HT-29 (cell line): ENCODE measurements at regions not wholly inside any gene's neighbourhood (a gene's known extent, or its start where the extent isn't known, plus 50 kb on each side); places are given as distances from the start of the nearest gene placed in this dataset.
A peak's percentile ranks its signal among the peaks of the same experiment; 100 is the strongest.

Source experiments
- DNase-seq: peaks from one replicate; pipeline ENCODE4 v3.0.0-alpha.2; 2015; ENCODE audit warnings: low spot score

DNA sequence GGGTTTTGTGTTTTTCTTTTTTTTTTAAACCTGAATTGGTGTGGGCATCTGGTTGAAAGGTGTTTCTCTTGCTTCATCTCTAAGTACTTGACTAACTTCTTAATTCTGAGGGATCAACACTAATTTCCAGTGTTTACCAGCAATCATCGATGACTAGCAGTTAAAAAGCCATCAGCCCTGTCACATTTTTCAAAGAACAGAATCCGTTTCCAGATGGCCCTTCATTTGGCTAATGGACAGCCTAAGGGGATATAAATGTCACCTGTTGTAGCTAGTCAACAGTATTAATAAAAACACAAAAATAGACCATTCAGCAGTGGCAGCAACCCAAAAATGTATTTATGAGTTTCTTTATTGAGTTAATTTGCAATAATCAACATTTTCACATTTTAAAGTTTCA is 1076.5 kb downstream of the MAT2B start:
- no peak for DNase-seq

DNA sequence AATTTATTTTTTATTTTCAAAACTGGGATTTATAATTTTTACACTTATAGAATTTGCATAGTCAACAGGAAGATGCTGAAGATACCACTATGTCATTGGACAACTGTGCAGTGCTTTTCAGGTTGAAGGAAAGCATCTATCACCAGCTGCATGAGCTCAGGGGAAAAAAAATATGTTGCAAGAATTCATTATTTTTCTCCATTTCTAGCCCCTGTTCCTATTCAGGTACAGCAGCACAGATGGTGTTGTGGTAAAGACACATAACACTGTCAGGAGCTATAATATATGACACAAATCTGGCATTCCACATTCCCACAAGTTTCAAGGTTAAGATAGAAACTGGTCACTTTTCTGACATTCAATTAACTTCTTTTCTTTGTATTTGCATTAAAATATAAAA is 1088.6 kb downstream of the MAT2B start:
- DNase-seq = no peak

DNA sequence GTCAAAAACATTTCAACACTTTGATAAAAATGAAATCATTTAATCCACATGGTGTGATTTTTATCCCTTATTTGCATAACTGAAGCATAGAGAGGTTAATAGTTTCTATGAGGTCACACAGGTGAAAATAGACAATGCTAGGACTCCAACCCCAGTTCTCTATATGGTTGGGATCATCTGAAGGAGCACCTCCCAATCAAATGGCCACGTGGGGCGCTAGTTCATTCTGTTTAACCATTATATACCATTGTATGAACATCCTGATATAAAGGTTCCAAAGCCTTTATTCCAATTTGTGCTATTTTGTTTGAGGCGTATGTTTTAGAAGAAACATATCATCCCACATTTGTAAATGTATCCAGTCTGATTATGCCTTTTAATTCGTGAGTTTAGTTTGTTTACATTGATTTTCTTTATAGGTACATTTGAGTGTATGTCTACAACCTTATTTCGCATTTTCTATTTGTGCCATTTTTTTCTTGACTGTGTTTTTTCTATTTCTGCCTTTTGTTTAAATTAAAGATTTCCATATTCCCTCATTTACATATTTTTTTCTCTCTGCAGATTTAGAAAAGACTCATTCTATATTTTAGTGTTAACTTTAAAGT is 1092.0 kb downstream of the MAT2B start:
- DNase-seq = peak; percentile 67

DNA sequence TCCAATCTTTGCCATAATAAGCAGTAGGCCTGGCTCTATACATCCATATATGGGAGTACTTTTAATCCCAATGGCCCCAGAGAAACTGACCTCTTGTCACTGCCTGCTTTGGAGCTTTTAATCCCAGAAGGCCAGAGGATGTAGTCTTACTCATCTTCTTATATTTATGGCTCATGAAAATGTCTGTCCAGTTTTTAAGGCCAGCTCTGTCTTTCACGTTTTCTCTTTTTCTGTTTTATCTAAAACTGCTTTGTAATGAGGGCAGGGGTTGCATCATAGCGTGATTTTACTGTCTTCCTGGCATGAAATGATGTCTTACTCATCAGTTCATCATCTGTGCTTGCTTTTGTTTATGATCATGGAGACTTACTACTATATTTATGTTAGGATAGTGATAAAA is 1094.9 kb downstream of the MAT2B start:
- no peak for DNase-seq

DNA sequence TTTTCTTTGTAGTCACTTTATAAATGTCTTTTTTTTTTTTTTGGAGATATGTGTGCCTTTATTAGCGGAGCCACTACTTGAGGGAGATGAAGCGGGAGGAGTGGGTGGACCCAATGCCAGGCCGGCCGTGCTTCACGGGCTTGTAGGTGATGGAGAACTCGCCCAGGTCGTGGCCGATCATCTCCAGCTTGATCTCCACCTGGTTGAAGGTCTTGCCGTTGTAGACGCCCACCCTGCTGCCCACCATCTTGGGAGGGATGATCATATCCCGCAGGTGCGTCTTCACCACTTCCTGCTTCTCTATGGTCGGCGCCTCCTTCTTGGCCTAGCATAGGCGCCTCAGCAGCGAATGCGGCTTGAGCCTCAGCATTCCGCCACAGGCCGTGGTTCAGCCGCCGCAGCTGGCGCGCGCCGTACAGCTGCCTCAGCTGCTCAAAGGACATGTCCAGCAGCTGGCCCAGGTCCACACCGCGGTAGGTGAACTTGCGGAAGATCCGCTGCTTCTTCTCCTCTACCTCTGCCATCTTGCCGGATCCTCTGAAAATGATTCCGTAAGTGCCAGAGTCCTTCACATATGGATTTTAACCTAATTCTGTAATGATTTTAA is 1095.6 kb downstream of the MAT2B start:
- no peak for DNase-seq

DNA sequence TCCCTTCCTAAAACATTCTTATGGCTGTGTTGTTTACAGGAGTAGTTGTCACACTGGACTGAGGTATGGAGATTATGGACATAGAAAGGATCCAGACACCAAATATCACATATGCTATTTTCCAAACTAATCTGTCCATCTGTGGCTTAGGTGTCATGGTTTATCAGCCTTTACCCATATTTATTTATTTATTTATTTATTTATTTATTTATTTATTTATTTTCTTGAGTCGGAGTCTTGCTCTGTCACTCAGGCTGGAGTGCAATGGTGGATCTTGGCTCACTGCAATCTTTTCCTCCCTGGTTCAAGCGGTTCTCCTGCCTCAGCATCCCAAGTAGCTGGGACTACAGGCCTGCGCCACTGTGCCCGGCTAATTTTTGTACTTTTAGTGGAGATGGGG is 1103.1 kb downstream of the MAT2B start:
- DNase-seq = no peak

DNA sequence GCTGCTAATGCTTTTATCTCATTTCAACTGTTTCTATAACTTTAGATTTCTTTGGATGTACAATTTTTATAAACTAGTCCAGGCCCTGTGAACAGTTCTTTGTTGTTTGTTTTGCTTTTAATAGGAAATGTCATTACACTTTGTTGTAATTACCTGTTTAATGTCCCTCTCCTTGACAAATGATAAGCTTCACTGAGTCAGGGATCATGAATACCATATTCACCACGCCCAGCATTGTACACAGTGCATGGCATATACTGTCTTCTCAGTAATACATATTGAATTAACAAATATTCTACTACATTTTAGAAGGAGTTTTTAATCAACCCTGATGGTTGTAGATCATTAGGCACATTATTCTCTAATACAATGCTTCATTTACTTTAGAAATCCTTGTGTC is 1105.0 kb downstream of the MAT2B start:
- DNase-seq = no peak

DNA sequence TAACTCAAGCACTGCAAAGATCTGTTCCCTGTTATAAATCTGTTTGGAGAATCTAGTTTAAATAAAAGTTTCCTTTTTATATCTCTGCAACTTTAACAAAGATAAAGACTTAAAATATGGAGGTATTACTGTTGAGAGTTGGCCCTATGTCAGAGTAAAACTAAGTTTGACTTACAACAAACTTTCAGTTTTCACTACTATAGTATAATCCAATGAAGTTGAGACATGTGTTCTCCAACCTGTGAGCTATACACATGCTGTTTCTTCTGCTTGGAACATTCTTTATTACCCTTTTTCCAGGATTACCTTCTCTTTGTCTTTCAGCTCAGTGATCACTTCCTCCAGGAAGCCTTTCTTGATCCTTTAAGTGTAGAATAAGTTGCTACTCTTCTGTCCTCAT is 1109.3 kb downstream of the MAT2B start:
- no peak for DNase-seq

DNA sequence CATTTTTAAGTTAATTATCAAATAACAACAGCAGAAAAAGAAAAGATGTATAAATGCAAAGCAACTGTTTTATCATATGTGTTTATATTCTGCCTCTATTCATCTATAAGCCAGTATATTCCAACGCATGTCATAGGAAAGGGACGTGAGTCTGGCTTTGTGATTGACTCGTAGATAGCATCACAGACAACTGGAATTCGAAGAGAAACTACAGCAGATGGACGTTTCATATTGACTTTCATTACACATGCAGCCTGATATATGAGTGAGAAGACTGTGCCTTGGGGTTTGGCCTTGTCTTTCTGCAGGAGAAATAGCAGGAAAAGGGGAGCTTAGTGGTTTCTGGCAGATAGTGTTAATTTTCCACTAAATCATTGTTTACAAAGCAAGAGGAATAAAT is 1111.9 kb downstream of the MAT2B start:
- no peak for DNase-seq

DNA sequence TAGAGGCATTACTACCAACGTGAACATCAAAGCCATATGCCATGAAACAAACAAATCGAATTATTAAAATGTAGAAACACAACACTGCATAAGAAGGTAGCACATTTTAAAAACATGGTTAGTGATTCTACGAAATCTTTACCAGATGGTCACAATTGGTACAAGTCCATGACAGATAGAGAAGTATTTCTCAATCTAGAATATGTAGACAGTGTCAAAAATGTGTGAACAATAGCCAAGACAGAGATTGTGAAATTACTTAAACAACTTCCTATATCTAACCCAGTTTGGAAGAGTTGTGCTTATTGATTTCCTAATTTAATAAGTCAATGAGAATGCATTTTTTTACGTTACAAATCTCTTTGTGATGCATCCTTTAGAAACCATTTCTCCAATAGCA is 1121.6 kb downstream of the MAT2B start:
- DNase-seq = no peak

DNA sequence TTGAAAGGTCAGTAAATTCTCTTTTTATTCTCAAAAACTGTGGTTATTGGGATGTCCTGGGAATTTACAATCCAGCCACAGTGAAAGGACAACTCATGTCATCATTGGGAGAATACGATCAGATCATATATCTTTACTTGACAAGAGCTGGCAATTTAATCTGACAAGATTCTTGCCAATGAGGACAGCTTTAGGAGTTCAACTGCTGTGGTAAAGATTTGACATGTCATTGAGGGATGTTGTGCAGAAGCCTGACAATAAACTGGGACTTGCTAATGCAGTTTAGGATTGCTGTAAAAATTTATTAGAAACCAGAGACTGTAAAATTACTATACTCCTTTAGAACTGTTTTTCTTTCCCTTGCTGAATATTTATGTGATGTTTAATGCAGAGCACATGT is 1131.0 kb downstream of the MAT2B start:
- no peak for DNase-seq

DNA sequence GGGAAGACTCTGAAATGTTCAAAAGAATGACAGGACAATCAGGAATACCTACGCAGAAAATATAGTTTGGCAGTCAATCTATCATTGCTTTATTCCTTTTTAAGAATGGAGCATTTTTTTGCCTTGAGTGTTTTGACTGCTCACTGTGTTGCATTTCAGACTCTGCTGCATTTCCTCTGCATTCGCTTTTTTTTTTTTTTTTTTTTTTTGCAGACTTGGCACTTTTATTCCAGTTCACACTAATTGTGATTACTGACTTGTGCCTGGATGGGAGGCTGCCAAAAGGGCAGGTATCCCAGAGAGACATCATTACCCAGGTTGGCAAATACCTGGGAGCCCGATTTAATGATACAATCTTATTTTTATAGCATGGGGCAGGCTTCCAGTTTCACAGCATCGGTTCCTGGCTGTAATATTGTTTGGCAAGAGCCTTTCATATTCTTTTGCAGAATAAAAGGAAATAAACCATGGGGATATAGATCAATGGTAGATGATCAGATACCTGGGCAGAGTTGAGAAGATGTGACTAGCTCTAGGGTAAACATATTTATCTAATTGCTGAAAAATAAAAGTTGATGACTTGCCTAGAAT is 1132.6 kb downstream of the MAT2B start:
- DNase-seq = no peak

DNA sequence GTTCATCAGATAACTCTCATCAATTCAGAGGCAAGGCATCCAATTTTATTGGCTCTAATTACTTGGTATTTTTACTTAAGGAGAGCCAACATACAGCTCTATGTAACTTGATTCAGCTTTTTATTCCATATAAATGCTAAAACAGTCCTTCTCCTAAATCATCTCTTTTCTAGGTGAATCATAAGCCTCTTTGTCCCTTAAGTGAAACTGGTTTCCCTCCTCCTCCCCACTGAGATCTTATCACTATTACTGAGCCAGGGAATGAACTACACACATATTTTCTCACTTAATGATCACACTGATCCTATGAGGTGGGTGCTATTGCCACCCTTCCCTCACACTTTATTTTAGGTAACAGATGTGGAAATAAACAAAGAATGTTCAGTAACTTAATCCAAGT is 1143.8 kb downstream of the MAT2B start:
- no peak for DNase-seq

DNA sequence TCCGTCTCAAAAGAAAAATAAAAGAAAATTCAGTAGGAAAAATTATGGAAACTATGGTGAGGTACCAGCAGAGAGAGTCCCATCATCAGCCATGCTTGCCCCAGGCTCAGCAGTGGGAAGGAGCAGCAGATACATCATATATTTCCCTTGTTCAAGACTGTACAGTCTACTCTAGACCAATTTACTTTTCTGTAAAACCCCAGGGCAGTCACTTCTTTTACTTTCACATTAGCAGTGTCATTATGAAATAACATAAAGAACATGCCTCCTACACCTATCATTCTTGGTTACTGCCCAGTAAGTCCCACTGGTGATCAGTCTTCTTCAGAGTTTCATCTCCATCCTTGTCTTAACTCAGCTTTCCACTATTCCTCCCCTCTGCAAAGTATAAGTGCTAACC is 1145.0 kb downstream of the MAT2B start:
- DNase-seq = no peak

DNA sequence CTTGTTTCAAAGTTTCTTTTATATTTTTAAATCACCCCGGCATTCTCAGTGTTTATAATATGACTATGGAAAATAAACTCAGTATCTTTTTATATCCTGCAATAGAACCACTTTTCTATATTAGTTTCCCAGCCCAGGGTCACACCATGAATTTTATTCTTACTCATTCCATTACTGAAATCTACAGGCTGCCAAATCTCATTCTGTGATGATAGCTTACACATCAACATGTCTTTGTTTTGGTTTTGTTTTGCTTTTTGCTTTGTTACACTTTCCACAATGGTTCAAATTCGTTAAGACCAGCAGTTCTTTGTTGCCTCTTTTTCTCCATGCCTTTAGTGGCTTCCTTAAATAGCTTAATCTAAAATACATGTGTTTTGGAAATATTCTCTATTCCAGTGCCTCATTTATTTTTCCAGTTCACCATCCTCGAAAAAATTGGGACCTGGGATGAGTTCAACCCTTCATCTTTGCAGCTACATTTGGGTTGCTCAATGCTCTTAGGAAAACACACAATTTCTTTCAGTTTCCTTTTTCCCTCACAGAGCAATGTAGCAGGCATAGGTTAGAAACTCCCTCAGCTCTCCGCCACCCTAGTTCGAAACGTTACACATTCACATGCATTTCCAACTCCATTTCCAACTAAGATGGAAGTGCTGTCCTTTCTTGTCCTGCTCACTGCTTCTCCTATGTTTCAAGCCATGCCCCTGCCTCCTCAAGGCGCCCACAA is 1146.3 kb downstream of the MAT2B start:
- DNase-seq = no peak

DNA sequence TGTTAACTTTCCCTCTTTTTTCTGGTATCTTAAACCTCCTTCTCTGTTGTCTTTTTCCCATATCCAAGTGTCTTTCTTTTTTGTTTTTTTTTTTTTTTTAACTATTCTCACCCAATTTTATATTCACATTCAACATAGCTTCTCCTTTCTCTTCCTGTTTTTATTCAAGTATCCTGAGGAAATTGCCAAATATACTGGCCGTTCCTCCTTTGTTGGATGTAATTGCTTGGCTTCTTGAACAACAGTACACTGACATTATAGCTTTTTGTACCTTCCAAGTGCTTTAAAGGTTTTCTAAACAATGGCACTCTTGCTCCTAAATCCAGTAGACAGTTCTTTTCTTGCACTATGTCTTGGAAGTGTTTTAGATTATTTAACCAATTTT is 1146.8 kb downstream of the MAT2B start:
- DNase-seq = no peak

DNA sequence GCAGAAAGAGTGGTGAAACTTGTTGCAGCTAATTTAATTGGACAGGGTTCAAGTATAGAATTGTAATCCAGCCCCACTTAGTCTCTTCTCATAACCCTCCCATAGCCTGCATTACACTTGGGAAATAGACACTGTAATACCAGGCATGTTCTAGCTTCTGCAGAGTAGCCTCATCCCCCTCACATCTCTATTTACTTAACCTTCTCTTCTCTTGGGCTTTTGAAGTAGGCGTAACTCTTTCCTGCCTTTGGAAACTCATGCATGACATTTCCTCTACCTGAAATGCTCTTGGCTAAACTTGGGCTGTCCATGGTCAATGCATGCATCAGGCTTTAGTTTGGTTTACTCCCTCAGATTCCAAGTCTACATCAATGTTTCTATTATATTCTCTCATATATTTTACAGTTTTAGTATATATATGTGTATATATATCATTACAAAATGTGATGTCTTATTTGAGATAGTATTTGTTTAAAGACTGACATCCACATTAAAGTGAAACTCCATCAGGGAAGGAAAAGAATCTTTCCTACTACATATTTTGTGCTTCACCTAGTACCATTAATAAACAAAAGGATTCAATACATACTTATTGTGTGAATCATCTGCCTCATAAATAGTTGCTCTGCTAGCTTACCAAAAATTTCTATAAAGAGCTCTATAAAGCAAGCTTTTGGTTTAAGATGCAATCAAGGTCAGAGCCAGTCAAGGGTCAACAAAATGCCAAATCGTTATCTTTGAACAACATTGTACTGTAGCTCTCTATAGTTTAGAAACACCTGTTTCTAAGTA is 1158.0 kb downstream of the MAT2B start:
- DNase-seq = no peak

DNA sequence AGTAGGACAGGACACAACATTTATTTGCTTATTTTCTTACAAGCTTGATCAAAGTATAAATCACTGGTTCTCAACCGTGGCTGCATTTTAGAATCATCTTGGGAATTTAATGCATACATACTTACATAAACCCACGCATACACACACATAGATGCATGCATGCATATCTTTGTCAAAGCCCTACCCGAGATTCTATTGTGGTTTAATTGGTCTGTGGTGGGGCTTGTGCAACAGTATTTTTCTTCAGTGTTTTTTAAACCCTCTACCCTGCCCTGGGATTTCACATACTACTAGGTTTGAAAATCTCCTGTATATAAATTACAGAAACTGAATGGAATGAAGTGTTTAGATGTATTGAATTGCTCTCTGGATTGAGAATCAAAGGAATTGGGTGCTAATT is 1166.2 kb downstream of the MAT2B start:
- DNase-seq = no peak

DNA sequence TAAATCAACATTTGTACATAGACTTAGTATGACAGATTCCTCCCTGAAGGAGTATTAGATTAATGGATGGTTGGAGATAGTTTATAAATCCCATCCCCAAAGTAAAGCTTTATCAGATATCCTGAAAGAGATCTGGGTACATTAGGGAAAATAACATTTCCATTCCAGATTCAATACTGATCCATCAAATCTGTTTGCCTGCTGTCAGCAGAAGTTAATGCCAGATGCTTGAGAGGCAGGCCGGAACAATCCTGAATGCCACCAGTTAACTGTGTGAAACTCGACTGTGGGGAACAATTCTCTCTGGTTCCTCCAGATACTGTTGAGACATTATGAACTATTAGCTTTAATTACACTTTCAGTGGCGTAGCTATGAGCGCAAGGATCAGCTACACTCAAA is 1166.8 kb downstream of the MAT2B start:
- no peak for DNase-seq

DNA sequence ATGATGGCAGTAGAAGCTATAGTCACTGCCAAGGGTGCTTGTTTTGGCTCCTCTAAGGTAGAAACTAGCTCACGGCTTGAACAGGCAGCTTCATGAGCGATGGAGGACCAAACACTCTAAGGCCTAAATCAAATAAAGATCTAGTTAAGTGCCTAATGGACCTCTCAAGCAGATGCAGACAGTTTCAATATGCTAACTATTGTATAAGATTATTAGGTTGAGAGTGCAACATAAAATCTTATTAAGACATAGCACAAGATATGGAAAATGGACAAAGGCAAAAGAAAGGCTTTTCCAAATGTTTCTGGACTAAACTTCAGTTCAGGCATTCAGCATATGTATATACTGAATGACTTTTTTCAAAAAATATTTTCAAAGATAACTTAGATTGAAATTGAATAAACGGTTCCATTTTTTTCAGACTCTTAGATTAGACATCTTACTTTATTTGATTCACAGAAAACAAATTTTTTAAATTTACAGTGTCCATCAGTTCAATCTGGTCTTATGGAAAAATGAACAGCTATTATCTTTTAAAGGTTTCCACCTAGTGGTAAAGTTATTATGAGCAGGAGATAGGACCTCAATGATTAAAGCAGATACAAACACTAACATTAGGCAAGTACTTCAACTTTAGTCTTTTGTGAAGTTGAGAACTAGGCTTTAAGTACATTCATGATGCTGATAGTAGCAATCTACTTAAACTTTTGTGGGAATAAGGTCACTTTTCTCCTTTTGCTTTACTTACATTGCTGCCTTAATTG is 1167.7 kb downstream of the MAT2B start:
- DNase-seq = no peak

DNA sequence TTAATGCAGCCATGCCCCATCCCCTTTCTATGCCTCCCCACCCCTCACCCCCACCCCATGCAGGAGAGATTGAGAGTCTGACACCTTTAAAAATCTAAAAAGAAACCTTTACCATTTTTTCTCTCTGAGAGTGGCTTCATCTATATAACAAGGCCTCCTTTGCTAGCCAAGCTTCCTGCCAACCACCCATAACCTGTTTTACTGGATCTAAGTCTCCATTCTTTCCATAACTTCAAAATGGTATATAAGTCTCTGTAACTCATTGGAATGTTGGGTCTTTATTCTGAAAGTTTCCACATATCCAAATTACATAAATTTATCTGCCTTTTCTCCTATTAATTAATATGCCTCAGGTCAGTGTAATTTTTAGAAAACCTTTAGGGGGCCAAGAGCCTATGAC is 1174.0 kb downstream of the MAT2B start:
- no peak for DNase-seq
